Fibroblast of pulmonary artery (primary cell): ENCODE measurements at regions not wholly inside any gene's neighbourhood (a gene's known extent, or its start where the extent isn't known, plus 50 kb on each side); places are given as distances from the start of the nearest gene placed in this dataset.

Experiments used
- DNase-seq: peaks from one replicate; pipeline ENCODE4 v3.0.0-alpha.2; 2010; ENCODE audit warnings: low read depth
- H3K4me3 ChIP-seq: replicated peaks from 2 replicates; pipeline ENCODE4 v1.5.1; 2011; ENCODE audit warnings: low read depth, mild to moderate bottlenecking, control low read depth, low read length, moderate library complexity
- CTCF ChIP-seq: IDR thresholded peaks from 2 replicates; pipeline ENCODE4 v1.5.1; 2011; ENCODE audit warnings: mild to moderate bottlenecking, control low read depth, low read length, inconsistent platforms; ENCODE audit errors: missing control alignments

- no peak for TF ChIP-seq CTCF
- DNase-seq: no peak
- H3K4me3 ChIP-seq: no peak overlapping the region
These were observed 179.4 kb upstream of the SDK2 start for GRCh38 chr17:73823684-73824083.

GRCh38 chr17:73824321-73824720, 180.1 kb upstream of the SDK2 start:
- no peak overlapping the region for H3K4me3 ChIP-seq
- no peak for DNase-seq
- no peak for TF ChIP-seq CTCF

- H3K4me3 ChIP-seq: no peak overlapping the region
- TF ChIP-seq CTCF: no peak
- no peak for DNase-seq
These were observed 182.1 kb upstream of the SDK2 start for GRCh38 chr17:73826181-73826871.

GRCh38 chr17:73826872-73827228, 182.6 kb upstream of the SDK2 start:
- TF ChIP-seq CTCF: no peak
- DNase-seq: no peak
- no peak overlapping the region for H3K4me3 ChIP-seq

- H3K4me3 ChIP-seq: no peak overlapping the region
- no peak for TF ChIP-seq CTCF
- DNase-seq: peak; percentile 1
These were observed 183.5 kb upstream of the SDK2 start for GRCh38 chr17:73827627-73828291.

- no peak overlapping the region for H3K4me3 ChIP-seq
- DNase-seq: no peak
- TF ChIP-seq CTCF: no peak
These were observed 185.5 kb upstream of the SDK2 start for GRCh38 chr17:73829676-73830280.

- TF ChIP-seq CTCF: no peak
- no peak for DNase-seq
- H3K4me3 ChIP-seq: no peak overlapping the region
These were observed 187.5 kb upstream of the SDK2 start for GRCh38 chr17:73831699-73832098.
